ENCODE measurements at regions not wholly inside any gene's neighbourhood (a gene's known extent, or its start where the extent isn't known, plus 50 kb on each side); places are given as distances from the start of the nearest gene placed in this dataset.

- Histone ChIP-seq H3K4me3 (IDR thresholded peaks at IDR 0.05; ENCODE audit: insufficient read depth, low read depth, low read length) (no peak overlapping the region), H4K20me1 (ENCODE audit: insufficient read depth) (no peaks in the 10 kb centered on the region), H2AFZ (ENCODE audit: low read depth) (no peak overlapping the region), H3K27me3 (ENCODE audit: insufficient read depth, low read depth) (no peaks in the 10 kb centered on the region), H3K4me2 (no peak overlapping the region), H3K79me2 (ENCODE audit: insufficient read depth, low read depth) (no peaks in the 10 kb centered on the region), H3K4me1 (ENCODE audit: low read depth, poor library complexity, severe bottlenecking) (no peaks in the 10 kb centered on the region), H3K27ac (no peak overlapping the region), H3K36me3 (ENCODE audit: insufficient read depth) (no peaks in the 10 kb centered on the region), H3K9ac (no peak overlapping the region)
- TF ChIP-seq CTCF (conservative IDR thresholded peaks at IDR 0.05; ENCODE audit: low read depth, low read length) = peak; percentile 76
Measured at GRCh38 chrX:51144828-51145442, 187.7 kb upstream of the NUDT10 start.

GRCh38 chrX:51148848-51149247 is 183.8 kb upstream of the NUDT10 start:
- no peak overlapping the region for H2AFZ ChIP-seq (ENCODE audit: low read depth)
- no peaks in the 10 kb centered on the region for H3K4me1 ChIP-seq (ENCODE audit: low read depth, poor library complexity, severe bottlenecking)
- H3K27me3 ChIP-seq (ENCODE audit: insufficient read depth, low read depth) = no peaks in the 10 kb centered on the region
- H3K36me3 ChIP-seq (ENCODE audit: insufficient read depth) = no peaks in the 10 kb centered on the region
- H3K4me2 ChIP-seq = no peak overlapping the region
- no peak for TF ChIP-seq CTCF (conservative IDR thresholded peaks at IDR 0.05; ENCODE audit: low read depth, low read length)
- no peak overlapping the region for H3K27ac ChIP-seq
- no peak overlapping the region for H3K9ac ChIP-seq
- no peaks in the 10 kb centered on the region for H4K20me1 ChIP-seq (ENCODE audit: insufficient read depth)
- H3K79me2 ChIP-seq (ENCODE audit: insufficient read depth, low read depth) = no peaks in the 10 kb centered on the region
- H3K4me3 ChIP-seq (IDR thresholded peaks at IDR 0.05; ENCODE audit: insufficient read depth, low read depth, low read length) = no peak overlapping the region

GRCh38 chrX:51151734-51152133 is 180.9 kb upstream of the NUDT10 start:
- Histone ChIP-seq H3K27me3 (ENCODE audit: insufficient read depth, low read depth) (no peaks in the 10 kb centered on the region), H2AFZ (ENCODE audit: low read depth) (no peak overlapping the region), H3K4me3 (IDR thresholded peaks at IDR 0.05; ENCODE audit: insufficient read depth, low read depth, low read length) (no peak overlapping the region), H3K36me3 (ENCODE audit: insufficient read depth) (no peaks in the 10 kb centered on the region), H3K9ac (no peak overlapping the region), H3K4me1 (ENCODE audit: low read depth, poor library complexity, severe bottlenecking) (no peaks in the 10 kb centered on the region), H3K79me2 (ENCODE audit: insufficient read depth, low read depth) (no peaks in the 10 kb centered on the region), H3K27ac (no peak overlapping the region), H3K4me2 (no peak overlapping the region), H4K20me1 (ENCODE audit: insufficient read depth) (no peaks in the 10 kb centered on the region)
- TF ChIP-seq CTCF (conservative IDR thresholded peaks at IDR 0.05; ENCODE audit: low read depth, low read length) = no peak

- Histone ChIP-seq H3K9ac (no peak overlapping the region), H3K36me3 (ENCODE audit: insufficient read depth) (no peaks in the 10 kb centered on the region), H3K27me3 (ENCODE audit: insufficient read depth, low read depth) (no peaks in the 10 kb centered on the region), H3K4me2 (no peak overlapping the region), H4K20me1 (ENCODE audit: insufficient read depth) (no peaks in the 10 kb centered on the region), H3K79me2 (ENCODE audit: insufficient read depth, low read depth) (no peaks in the 10 kb centered on the region), H2AFZ (ENCODE audit: low read depth) (no peak overlapping the region), H3K27ac (no peak overlapping the region), H3K4me3 (IDR thresholded peaks at IDR 0.05; ENCODE audit: insufficient read depth, low read depth, low read length) (no peak overlapping the region), H3K4me1 (ENCODE audit: low read depth, poor library complexity, severe bottlenecking) (no peaks in the 10 kb centered on the region)
- TF ChIP-seq CTCF (conservative IDR thresholded peaks at IDR 0.05; ENCODE audit: low read depth, low read length) = no peak
Measured at GRCh38 chrX:51155157-51155556, 177.5 kb upstream of the NUDT10 start.
